ENCODE measurements at regions not wholly inside any gene's neighbourhood (a gene's known extent, or its start where the extent isn't known, plus 50 kb on each side); places are given as distances from the start of the nearest gene placed in this dataset.

GRCh38 chr11:11135820-11136476, 217.1 kb downstream of the CSNK2A3 start:
- TF ChIP-seq TSHZ2 (CRISPR knock-in tag; IDR thresholded peaks at IDR 0.05), result no peak
- TF ChIP-seq ARNTL (CRISPR knock-in tag; IDR thresholded peaks at IDR 0.05; ENCODE audit: borderline replicate concordance, low read depth), result no peak
- no peak for TF ChIP-seq GLIS3 (CRISPR knock-in tag; IDR thresholded peaks at IDR 0.05)
- TF ChIP-seq PATZ1 (CRISPR knock-in tag; IDR thresholded peaks at IDR 0.05; ENCODE audit: borderline replicate concordance), result no peak
- no peak for TF ChIP-seq OSR1 (CRISPR knock-in tag; IDR thresholded peaks at IDR 0.05)
- no peak for TF ChIP-seq ZNF8 (CRISPR knock-in tag; IDR thresholded peaks at IDR 0.05)
- TF ChIP-seq TOX (CRISPR knock-in tag; IDR thresholded peaks at IDR 0.05; ENCODE audit: borderline replicate concordance), result no peak
- no peak for TF ChIP-seq ZNF70 (CRISPR knock-in tag; IDR thresholded peaks at IDR 0.05)
- no peak for TF ChIP-seq BACH2 (CRISPR knock-in tag; IDR thresholded peaks at IDR 0.05; ENCODE audit: borderline replicate concordance)
- no peak for TF ChIP-seq RARB (CRISPR knock-in tag; IDR thresholded peaks at IDR 0.05)
- no peak for TF ChIP-seq ZFP3 (CRISPR knock-in tag; IDR thresholded peaks at IDR 0.05)
- TF ChIP-seq ZFP30 (CRISPR knock-in tag; IDR thresholded peaks at IDR 0.05), result no peak

All from SK-N-SH treated with all-trans-retinoic acid at 6 μM for 48 hours (cell line).